SK-N-SH (cell line): ENCODE measurements at regions not wholly inside any gene's neighbourhood (a gene's known extent, or its start where the extent isn't known, plus 50 kb on each side); places are given as distances from the start of the nearest gene placed in this dataset.

Source experiments
- EP300 ChIP-seq, 2 experiments: IDR thresholded peaks; 2 replicates each; pipeline versions ENCODE4 v1.4.0 to v1.6.1; 2012; ENCODE audit warnings: borderline replicate concordance in 1 of 2, low read depth in 1 of 2, low read length in 1 of 2
- EZH2phosphoT487 ChIP-seq: fragments of 200-600 bp; sonication (generic); IDR thresholded peaks from 2 replicates; pipeline ENCODE4 v1.6.1; 2017; ENCODE audit warnings: low read depth, mixed run types, mild to moderate bottlenecking, antibody characterized with exemption, moderate library complexity, borderline replicate concordance
- FOSL2 ChIP-seq: IDR thresholded peaks from 2 replicates; pipeline ENCODE4 v1.4.0; 2012; ENCODE audit warnings: low read depth, mild to moderate bottlenecking, moderate library complexity, borderline replicate concordance
- GATA2 ChIP-seq: sonication (generic); formaldehyde crosslinking; IDR thresholded peaks from 2 replicates; pipeline ENCODE4 v1.5.0; 2020; ENCODE audit warnings: mild to moderate bottlenecking, missing genetic modification reagents
- POLR2AphosphoS5 ChIP-seq: IDR thresholded peaks from 2 replicates; pipeline ENCODE4 v1.6.1; 2012; ENCODE audit warnings: low read depth, low read length
- TAF1 ChIP-seq: IDR thresholded peaks from 2 replicates; pipeline ENCODE4 v1.6.1; 2012; ENCODE audit warnings: low read depth, mild to moderate bottlenecking, low read length, moderate library complexity, borderline replicate concordance
- TEAD4 ChIP-seq: IDR thresholded peaks from 2 replicates; pipeline ENCODE4 v1.4.0; 2012; ENCODE audit warnings: mild to moderate bottlenecking, borderline replicate concordance; ENCODE audit not compliant: insufficient read depth
- TF ChIP-seq, protein P1 (sequence below): fragments of 200-600 bp; sonication (generic); IDR thresholded peaks from 2 replicates; pipeline ENCODE4 v1.6.1; 2017; ENCODE audit warnings: antibody characterized with exemption, mild to moderate bottlenecking, moderate library complexity

- TF ChIP-seq, protein P1, sequence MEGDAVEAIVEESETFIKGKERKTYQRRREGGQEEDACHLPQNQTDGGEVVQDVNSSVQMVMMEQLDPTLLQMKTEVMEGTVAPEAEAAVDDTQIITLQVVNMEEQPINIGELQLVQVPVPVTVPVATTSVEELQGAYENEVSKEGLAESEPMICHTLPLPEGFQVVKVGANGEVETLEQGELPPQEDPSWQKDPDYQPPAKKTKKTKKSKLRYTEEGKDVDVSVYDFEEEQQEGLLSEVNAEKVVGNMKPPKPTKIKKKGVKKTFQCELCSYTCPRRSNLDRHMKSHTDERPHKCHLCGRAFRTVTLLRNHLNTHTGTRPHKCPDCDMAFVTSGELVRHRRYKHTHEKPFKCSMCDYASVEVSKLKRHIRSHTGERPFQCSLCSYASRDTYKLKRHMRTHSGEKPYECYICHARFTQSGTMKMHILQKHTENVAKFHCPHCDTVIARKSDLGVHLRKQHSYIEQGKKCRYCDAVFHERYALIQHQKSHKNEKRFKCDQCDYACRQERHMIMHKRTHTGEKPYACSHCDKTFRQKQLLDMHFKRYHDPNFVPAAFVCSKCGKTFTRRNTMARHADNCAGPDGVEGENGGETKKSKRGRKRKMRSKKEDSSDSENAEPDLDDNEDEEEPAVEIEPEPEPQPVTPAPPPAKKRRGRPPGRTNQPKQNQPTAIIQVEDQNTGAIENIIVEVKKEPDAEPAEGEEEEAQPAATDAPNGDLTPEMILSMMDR, result no peak
- TF ChIP-seq TEAD4, result no peak
- no peak for TF ChIP-seq GATA2 (CRISPR knock-in tag)
- TF ChIP-seq EZH2phosphoT487, result no peak
- TF ChIP-seq TAF1, result no peak
- no peak for TF ChIP-seq FOSL2
- TF ChIP-seq EP300 (IDR thresholded peaks at IDR 0.05; ENCODE audit: borderline replicate concordance in 1 of 2, low read depth in 1 of 2, low read length in 1 of 2), result no peak
- no peak for TF ChIP-seq POLR2AphosphoS5
These were observed 700.5 kb upstream of the AGA start for GRCh38 chr4:178142724-178143123.
